NCI-H2029 (cell line): ENCODE measurements at regions not wholly inside any gene's neighbourhood (a gene's known extent, or its start where the extent isn't known, plus 50 kb on each side); places are given as distances from the start of the nearest gene placed in this dataset.

Experiments used
- DNase-seq: peaks from one replicate; lab custom pipeline; 2025; lab: John Stamatoyannopoulos, UW

DNA sequence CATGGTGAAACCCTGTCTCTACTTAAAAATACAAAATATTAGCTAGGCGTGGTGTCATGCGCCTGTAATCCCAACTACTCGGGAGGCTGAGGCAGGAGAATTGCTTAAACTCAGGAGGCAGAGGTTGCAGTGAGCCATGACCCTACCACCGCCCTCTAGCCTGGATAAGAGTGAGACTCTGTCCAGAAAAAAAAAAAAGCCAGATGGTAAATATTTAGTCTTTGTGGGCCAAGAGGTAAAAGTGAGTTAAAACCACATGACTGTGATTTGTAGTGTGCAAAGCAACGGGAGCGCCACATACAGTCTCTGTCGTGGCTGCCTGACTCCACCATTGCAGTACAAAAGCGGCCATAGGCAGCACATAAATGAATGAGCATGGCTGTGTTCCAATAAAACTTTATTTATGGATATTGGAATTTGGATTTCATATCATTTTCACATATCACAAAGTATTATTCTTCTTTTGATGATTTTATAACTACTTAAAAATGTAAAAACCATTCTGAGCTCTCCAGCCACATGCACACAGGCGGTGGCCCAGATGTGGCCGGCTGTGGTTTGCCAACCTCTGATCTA, 51.8 kb upstream of the CASZ1 start:
- DNase-seq: no peak

GRCh38 chr1:10850026-10850425, 53.6 kb upstream of the CASZ1 start:
- no peak for DNase-seq

DNA sequence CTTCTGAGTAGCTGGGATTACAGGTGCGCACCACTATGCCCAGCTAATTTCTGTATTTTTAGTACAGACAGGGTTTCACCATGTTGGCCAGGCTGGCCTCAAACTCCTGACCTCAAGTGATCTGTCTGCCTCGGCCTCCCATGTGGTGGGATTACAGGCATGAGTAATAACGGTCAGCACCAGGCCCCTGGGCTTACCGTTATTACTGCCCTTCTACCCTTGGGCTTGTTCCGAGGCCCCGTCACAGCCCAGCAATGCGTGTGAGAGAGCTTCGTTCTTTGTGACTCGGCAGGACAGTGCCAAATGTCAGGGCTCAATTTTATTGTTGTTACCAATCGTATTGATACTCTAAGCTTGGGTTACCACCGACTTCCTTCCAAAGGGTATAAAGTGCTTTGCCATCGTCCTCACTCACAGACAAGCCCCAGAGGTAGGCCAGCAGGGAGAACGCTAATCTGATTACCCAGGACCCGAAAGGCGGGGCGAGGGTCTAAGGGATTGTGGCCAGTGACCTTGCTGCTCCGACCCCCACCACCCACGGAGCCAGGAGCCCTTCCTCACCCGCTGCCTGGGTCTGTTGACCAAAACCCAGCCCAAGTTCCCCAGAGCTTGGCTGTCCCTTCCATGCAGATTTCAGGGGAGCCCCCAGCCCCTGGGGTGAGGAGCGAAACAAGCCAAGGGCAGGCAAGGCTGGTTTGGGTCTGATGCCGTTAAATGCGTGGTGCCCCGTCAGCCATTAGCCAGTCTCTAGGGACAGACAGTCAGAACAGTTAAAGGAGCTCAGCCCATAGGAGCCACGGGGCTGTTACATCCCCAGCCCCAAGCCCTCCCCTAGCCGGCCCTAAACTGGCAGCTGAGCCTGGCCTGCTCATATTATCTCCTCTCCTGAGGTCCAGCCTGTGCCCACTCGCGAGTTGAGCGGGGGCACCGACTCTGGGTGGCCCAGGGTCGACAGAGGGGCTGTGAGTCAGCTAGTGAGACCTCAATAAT, 54.9 kb upstream of the CASZ1 start:
- no peak for DNase-seq

- no peak for DNase-seq
Measured at GRCh38 chr1:10852018-10852417, 55.6 kb upstream of the CASZ1 start.

DNA sequence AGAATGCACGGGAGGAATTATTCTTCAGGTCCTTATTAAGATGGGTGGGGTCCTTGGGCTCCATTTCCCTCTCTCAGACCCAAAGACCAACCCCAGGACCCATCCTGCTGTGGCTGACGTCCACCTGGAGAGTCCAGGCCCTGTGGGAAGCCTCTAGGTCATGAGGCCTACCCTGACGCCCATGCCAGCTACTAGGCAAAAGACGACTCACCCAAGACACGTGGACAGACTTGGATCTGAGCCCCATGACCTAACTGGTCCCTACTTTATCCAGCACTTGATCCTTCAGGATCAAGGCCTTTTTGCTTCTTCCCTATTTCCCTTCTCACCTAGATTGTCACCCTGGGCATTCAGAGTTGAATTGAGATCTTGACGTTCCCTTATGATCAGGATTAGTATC, 56.0 kb upstream of the CASZ1 start:
- DNase-seq: no peak

GRCh38 chr1:10852998-10853520, 56.6 kb upstream of the CASZ1 start:
- DNase-seq: no peak

- no peak for DNase-seq
Measured at GRCh38 chr1:10853701-10854100, 57.3 kb upstream of the CASZ1 start.

DNA sequence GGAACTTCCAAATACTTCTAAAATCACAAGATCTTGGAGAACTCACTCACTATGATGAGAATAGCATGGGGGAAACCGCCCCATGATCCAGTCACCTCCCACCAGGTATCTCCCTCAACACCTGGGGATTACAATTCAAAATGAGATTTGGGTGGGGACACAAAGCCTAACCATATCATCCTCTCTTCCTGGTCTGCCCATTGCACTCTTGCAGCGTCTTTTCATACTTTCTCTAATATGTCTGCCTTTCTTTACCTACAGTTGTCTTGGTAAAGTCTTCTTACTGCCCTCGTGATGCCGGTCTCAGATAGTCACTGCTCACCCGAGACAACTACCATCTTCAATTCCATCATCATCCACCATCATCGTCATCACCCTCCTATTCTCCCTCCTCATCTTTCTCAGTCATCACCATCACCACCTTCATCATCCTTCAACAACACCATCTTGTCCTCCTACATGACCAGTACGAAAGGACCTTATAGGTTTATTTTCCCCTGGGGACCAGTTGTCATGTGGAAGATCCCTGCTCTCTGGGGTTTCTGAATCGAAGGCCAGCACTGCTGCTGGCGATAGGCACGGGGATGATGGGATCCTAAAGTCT, 58.5 kb upstream of the CASZ1 start:
- DNase-seq: no peak

DNA sequence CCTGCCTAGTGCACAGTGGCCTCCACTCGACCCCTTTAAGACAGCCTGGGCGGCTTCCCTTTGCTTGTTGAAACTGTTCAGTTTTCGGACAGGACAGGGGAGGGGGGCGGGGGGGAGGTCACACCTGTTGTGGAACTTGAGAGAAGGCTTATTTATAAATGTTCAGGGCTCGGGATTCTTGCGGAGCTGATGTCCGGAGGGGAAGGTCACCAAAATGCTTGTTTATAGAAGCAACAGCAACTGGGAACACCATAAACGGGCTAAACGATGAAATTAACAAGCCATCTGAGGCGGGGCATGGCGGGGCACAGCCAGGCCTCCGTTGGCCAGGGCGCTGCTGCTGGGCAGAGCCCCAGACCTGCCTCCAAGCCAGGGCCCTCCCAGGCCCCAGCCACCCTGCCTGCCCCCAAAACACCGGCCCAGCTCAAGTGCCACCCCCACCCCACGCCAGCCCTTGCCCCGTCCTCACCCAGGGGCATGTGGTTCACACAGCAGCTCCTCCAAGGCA, 59.8 kb upstream of the CASZ1 start:
- no peak for DNase-seq

GRCh38 chr1:10856863-10857598, 60.6 kb upstream of the CASZ1 start:
- DNase-seq: no peak

- DNase-seq: no peak
Measured at GRCh38 chr1:10857687-10858086, 61.2 kb upstream of the CASZ1 start.

- DNase-seq: no peak
Measured at GRCh38 chr1:10860218-10860617, 63.8 kb upstream of the CASZ1 start.

GRCh38 chr1:10860682-10861081, 64.2 kb upstream of the CASZ1 start:
- DNase-seq: no peak

DNA sequence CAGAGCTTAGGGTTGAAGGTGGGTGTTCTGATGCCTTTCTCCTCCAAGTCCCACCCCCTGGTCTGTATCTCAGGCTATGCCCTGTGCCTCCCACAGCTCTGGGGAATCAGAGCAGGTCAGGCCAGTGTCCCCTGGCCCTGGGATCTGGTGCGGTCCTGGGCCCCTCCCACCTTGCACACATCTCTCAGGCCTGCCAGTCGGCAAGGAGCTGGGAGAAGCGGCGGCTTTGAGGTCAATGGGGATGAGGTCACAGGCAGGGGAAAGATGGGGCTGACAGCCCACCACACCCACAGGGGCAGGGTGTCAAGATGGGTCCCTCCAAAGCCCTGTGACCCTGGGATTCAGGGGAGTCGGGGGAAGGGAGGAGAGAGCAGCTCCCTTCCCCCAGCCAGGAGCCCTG, 65.4 kb upstream of the CASZ1 start:
- DNase-seq: no peak

GRCh38 chr1:10862743-10863335, 66.4 kb upstream of the CASZ1 start:
- no peak for DNase-seq

GRCh38 chr1:10863886-10864285, 67.4 kb upstream of the CASZ1 start:
- DNase-seq: no peak

DNA sequence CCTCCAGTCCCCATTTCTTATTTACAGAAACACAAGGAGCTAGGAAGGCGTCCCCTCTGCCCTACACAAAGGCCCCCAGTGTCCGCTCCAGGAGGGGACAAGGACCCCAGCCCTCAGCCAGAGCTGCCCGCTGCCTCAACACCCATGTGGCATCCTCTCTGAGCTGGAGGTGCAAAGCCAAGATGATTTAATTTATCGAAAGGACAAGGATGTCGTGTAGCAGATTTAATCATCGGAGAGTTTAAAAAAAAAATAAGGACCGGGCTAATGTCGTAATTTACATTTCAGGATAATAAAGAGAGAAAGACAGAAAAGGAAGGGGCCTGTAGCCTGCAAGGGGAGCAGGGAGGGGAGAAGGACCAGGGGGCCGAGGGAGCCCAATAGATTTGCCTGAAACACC, 68.3 kb upstream of the CASZ1 start:
- DNase-seq: no peak

GRCh38 chr1:10865518-10866320, 69.3 kb upstream of the CASZ1 start:
- no peak for DNase-seq

DNA sequence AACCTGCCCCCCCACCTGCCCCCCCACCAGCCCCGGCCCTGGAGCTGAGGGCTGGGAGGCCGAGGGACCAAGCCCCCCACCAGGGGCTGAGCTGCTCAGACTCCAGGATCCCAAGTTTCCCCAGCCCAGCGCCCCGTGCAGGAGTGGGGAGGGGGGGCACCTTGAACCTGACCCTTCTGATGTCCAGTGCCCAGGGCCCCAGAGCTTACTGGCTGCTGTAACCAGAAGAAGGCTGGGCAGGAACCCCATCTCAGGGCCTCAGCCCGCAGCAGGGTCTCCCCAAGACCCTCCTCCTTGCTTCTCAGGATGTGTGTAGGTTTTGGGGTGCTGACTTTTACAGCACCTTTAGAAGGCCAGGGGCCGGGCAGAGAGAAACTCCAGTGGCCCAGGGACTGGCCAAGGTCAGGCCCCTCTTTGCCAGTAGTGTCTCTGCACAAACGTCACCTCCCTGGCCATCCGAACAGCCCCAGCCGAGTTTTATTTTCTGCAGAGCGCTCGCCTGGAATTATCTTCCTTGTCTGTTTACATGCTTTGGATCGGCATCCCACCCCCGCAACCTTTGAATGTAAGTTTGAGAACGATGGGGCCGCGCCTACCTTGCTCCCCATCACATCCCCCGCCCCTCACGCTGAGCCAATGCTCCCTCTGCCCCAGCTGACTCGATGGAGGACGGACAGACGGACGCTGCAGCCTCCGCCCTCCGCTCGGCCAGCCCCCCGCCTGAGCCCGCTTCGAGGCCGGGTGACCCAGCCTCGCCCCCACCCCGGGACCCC, 70.1 kb upstream of the CASZ1 start:
- DNase-seq: no peak

- peak; percentile 14 for DNase-seq
Measured at GRCh38 chr1:10867138-10867721, 70.8 kb upstream of the CASZ1 start.
